Panc1 (cell line): ENCODE measurements at regions not wholly inside any gene's neighbourhood (a gene's known extent, or its start where the extent isn't known, plus 50 kb on each side); places are given as distances from the start of the nearest gene placed in this dataset.

Experiments used
- ATAC-seq: fragments of 200-7000 bp; cut with Tn5 transposase; 2 replicates; pipeline ENCODE4 v1.9.1; 2020; ENCODE audit warnings: mild to moderate bottlenecking, moderate library complexity
- BruUV-seq: library from RNA; stranded (reverse); fragments of 400-500 nt; replicated peaks from 2 replicates; lab custom pipeline; 2021; lab: Mats Ljungman, UMichigan
- CTCF ChIA-PET: fragments of 300-600 bp; sonication (Branson Sonifier 250); formaldehyde crosslinking; loops from one replicate; lab custom pipeline; 2022; ENCODE audit warnings: antibody characterized with exemption; lab: Charles Lee
- POLR2A ChIA-PET: fragments of 300-600 bp; sonication (Branson Sonifier 250); formaldehyde crosslinking; loops from one replicate; lab custom pipeline; 2022; ENCODE audit warnings: antibody characterized with exemption; lab: Charles Lee
- DNase-seq: peaks from one replicate; pipeline ENCODE4 v3.0.0-alpha.2; 2010; ENCODE audit warnings: low read depth, low spot score
- H3K27ac ChIP-seq: 2 replicates; pipeline ENCODE4 v1.5.1; 2011; ENCODE audit warnings: mild to moderate bottlenecking, low read length, inconsistent platforms
- H3K27me3 ChIP-seq: fragments of 200-500 bp; sonication (Bioruptor generic); 2 replicates; pipeline ENCODE4 v1.6.0; 2014; ENCODE audit warnings: low read length, inconsistent platforms; ENCODE audit not compliant: control insufficient read depth, insufficient read depth
- H3K36me3 ChIP-seq: fragments of 200-500 bp; sonication (Bioruptor generic); 2 replicates; pipeline ENCODE4 v1.5.1; 2014; ENCODE audit warnings: inconsistent platforms, mild to moderate bottlenecking, low read length, moderate library complexity; ENCODE audit not compliant: control insufficient read depth, insufficient read depth
- H3K4me1 ChIP-seq: 2 replicates; pipeline ENCODE4 v1.5.1; 2011; ENCODE audit warnings: inconsistent platforms, mild to moderate bottlenecking, low read length, moderate library complexity; ENCODE audit not compliant: control insufficient read depth, insufficient read depth
- H3K4me3 ChIP-seq, 2 experiments: 2 replicates each; pipeline ENCODE4 v1.5.1; 2011 to 2012; ENCODE audit warnings: low read depth in 2 of 2, low read length in 2 of 2, mild to moderate bottlenecking in 2 of 2, inconsistent platforms in 1 of 2, moderate library complexity in 1 of 2
- H3K9me3 ChIP-seq: fragments of 200-500 bp; sonication (Bioruptor generic); 2 replicates; pipeline ENCODE4 v1.5.1; 2014; ENCODE audit warnings: low read depth, mild to moderate bottlenecking, inconsistent platforms, low read length, moderate library complexity; ENCODE audit not compliant: control insufficient read depth, insufficient read depth
- CTCF ChIP-seq: fragments of 450-650 bp; IDR thresholded peaks from 2 replicates; pipeline ENCODE4 v1.5.1; 2017; ENCODE audit warnings: mild to moderate bottlenecking
- POLR2AphosphoS5 ChIP-seq: IDR thresholded peaks from 2 replicates; pipeline ENCODE4 v1.6.1; 2012; ENCODE audit warnings: mild to moderate bottlenecking, low read depth, low read length, moderate library complexity
- SIN3A ChIP-seq: IDR thresholded peaks from 2 replicates; pipeline ENCODE4 v1.6.1; 2012; ENCODE audit warnings: low read depth, mild to moderate bottlenecking, low read length, moderate library complexity, borderline replicate concordance; ENCODE audit not compliant: insufficient read depth
- TCF7L2 ChIP-seq: IDR thresholded peaks from 2 replicates; pipeline ENCODE4 v1.6.1; 2011; ENCODE audit warnings: mild to moderate bottlenecking, low read depth, low read length, inconsistent platforms
- in situ Hi-C: cut with HindIII; loops from 2 replicates; pipeline ENCODE4 v1.10.0; 2016; ENCODE audit warnings: low sequenced_read_pairs, low pct_unique_long_range_greater_than_20kb
- intact Hi-C: fragments of 100-400 bp; cut with micrococcal nuclease; formaldehyde crosslinking; loops from one replicate; pipeline ENCODE4 v1.10.0; 2022; ENCODE audit not compliant: unreplicated experiment
- TF ChIP-seq, protein P1 (sequence below), 2 experiments: IDR thresholded peaks; 2 replicates each; pipeline ENCODE4 v1.6.1; 2011 to 2012; ENCODE audit warnings: low read depth in 2 of 2, control low read depth in 1 of 2, low read length in 1 of 2, mild to moderate bottlenecking in 1 of 2, moderate library complexity in 1 of 2; ENCODE audit not compliant: insufficient read depth in 1 of 2

DNA sequence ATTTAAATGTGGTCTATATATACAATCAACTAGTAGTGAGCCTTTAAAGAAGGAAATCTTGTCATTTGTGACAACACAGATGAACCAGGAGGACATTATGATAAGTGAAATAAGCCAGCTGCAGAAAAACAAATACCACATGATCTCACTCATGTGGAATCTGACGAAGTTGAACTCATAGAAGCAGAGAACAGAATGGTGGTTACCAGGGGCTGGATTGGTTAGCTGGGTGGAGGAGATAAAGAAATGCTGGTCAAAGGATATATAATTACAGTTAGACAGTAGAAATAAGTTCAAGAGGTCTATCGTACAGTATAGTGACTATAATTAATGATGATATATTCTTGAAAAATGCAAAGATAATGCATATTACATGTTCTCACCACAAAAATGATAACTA lies 267.9 kb downstream of the FBXO15 start:
- DNase-seq = no peak
- ATAC-seq = no peak
- no peak overlapping the region for H3K27ac ChIP-seq
- no TSS peak for BruUV-seq
- ChIA-PET POLR2A (no interaction called here), CTCF (no interaction called here)
- in situ Hi-C loops (no loop called here), intact Hi-C loops (no loop called here)
- no peaks in the 10 kb centered on the region for H3K9me3 ChIP-seq
- no peaks in the 10 kb centered on the region for H3K36me3 ChIP-seq
- no peak overlapping the region for H3K4me3 ChIP-seq
- no peaks in the 10 kb centered on the region for H3K4me1 ChIP-seq
- no peaks in the 10 kb centered on the region for H3K27me3 ChIP-seq
- no peak for TF ChIP-seq TCF7L2
- TF ChIP-seq, protein P1, sequence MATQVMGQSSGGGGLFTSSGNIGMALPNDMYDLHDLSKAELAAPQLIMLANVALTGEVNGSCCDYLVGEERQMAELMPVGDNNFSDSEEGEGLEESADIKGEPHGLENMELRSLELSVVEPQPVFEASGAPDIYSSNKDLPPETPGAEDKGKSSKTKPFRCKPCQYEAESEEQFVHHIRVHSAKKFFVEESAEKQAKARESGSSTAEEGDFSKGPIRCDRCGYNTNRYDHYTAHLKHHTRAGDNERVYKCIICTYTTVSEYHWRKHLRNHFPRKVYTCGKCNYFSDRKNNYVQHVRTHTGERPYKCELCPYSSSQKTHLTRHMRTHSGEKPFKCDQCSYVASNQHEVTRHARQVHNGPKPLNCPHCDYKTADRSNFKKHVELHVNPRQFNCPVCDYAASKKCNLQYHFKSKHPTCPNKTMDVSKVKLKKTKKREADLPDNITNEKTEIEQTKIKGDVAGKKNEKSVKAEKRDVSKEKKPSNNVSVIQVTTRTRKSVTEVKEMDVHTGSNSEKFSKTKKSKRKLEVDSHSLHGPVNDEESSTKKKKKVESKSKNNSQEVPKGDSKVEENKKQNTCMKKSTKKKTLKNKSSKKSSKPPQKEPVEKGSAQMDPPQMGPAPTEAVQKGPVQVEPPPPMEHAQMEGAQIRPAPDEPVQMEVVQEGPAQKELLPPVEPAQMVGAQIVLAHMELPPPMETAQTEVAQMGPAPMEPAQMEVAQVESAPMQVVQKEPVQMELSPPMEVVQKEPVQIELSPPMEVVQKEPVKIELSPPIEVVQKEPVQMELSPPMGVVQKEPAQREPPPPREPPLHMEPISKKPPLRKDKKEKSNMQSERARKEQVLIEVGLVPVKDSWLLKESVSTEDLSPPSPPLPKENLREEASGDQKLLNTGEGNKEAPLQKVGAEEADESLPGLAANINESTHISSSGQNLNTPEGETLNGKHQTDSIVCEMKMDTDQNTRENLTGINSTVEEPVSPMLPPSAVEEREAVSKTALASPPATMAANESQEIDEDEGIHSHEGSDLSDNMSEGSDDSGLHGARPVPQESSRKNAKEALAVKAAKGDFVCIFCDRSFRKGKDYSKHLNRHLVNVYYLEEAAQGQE (IDR thresholded peaks at IDR 0.05; ENCODE audit: insufficient read depth in 1 of 2, low read depth in 2 of 2, low read length in 1 of 2) = no peak
- no peak for TF ChIP-seq SIN3A
- no peak for TF ChIP-seq CTCF
- no peak for TF ChIP-seq POLR2AphosphoS5

- POLR2A ChIA-PET = no interaction called here
- Histone ChIP-seq H3K4me3 (no peak overlapping the region), H3K27me3 (no peaks in the 10 kb centered on the region), H3K4me1 (no peaks in the 10 kb centered on the region), H3K9me3 (no peaks in the 10 kb centered on the region), H3K27ac (no peak overlapping the region), H3K36me3 (no peaks in the 10 kb centered on the region)
- in situ Hi-C loops = no loop called here
- no peak for DNase-seq
- ATAC-seq = no peak
- TF ChIP-seq SIN3A = no peak
- TF ChIP-seq POLR2AphosphoS5 = no peak
- TF ChIP-seq TCF7L2 = no peak
- TF ChIP-seq CTCF = no peak
- TF ChIP-seq, protein P1 (IDR thresholded peaks at IDR 0.05; ENCODE audit: insufficient read depth in 1 of 2, low read depth in 2 of 2, low read length in 1 of 2) = no peak
- CTCF ChIA-PET = no interaction called here
- BruUV-seq = no TSS peak
- intact Hi-C loops = no loop called here
These were observed 268.3 kb downstream of the FBXO15 start for GRCh38 chr18:73879328-73879727.
